ENCODE measurements at regions not wholly inside any gene's neighbourhood (a gene's known extent, or its start where the extent isn't known, plus 50 kb on each side); places are given as distances from the start of the nearest gene placed in this dataset.
A peak's percentile ranks its signal among the peaks of the same experiment; 100 is the strongest.

GRCh38 chr1:209277662-209278061 lies 305.9 kb upstream of the CAMK1G start:
- in situ Hi-C loops (cut with HindIII; ENCODE audit: low pct_ligation_motif_present, low pct_unique_long_range_greater_than_20kb, low sequenced_read_pairs) = no loop called here
- DNase-seq = no peak

GRCh38 chr1:209291715-209292114 lies 291.8 kb upstream of the CAMK1G start:
- DNase-seq = no peak
- in situ Hi-C loops (cut with HindIII; ENCODE audit: low pct_ligation_motif_present, low pct_unique_long_range_greater_than_20kb, low sequenced_read_pairs) = no loop called here

- no peak for DNase-seq
- in situ Hi-C loops (cut with HindIII; ENCODE audit: low pct_ligation_motif_present, low pct_unique_long_range_greater_than_20kb, low sequenced_read_pairs) = no loop called here
Measured at GRCh38 chr1:209302779-209303568, 280.5 kb upstream of the CAMK1G start.

- no peak for DNase-seq
- in situ Hi-C loops (cut with HindIII; ENCODE audit: low pct_ligation_motif_present, low pct_unique_long_range_greater_than_20kb, low sequenced_read_pairs) = no loop called here
Measured at GRCh38 chr1:209304166-209304565, 279.3 kb upstream of the CAMK1G start.

- in situ Hi-C loops (cut with HindIII; ENCODE audit: low pct_ligation_motif_present, low pct_unique_long_range_greater_than_20kb, low sequenced_read_pairs) = no loop called here
Measured at GRCh38 chr1:209305221-209305954, 278.1 kb upstream of the CAMK1G start.

GRCh38 chr1:209307846-209308245 lies 275.7 kb upstream of the CAMK1G start:
- in situ Hi-C loops (cut with HindIII; ENCODE audit: low pct_ligation_motif_present, low pct_unique_long_range_greater_than_20kb, low sequenced_read_pairs) = no loop called here
- no peak for DNase-seq

More at GRCh38 chr1:209305221-209305954, 278.1 kb upstream of the CAMK1G start:
- DNase-seq = no peak

- in situ Hi-C loops (cut with HindIII; ENCODE audit: low pct_ligation_motif_present, low pct_unique_long_range_greater_than_20kb, low sequenced_read_pairs) = no loop called here
- no peak for DNase-seq
Measured at GRCh38 chr1:209309198-209309597, 274.3 kb upstream of the CAMK1G start.

GRCh38 chr1:209311770-209312169 lies 271.7 kb upstream of the CAMK1G start:
- in situ Hi-C loops (cut with HindIII; ENCODE audit: low pct_ligation_motif_present, low pct_unique_long_range_greater_than_20kb, low sequenced_read_pairs) = no loop called here

GRCh38 chr1:209316929-209317328 lies 266.6 kb upstream of the CAMK1G start:
- DNase-seq = no peak
- in situ Hi-C loops (cut with HindIII; ENCODE audit: low pct_ligation_motif_present, low pct_unique_long_range_greater_than_20kb, low sequenced_read_pairs) = no loop called here

More at GRCh38 chr1:209311770-209312169, 271.7 kb upstream of the CAMK1G start:
- DNase-seq = no peak

- in situ Hi-C loops (cut with HindIII; ENCODE audit: low pct_ligation_motif_present, low pct_unique_long_range_greater_than_20kb, low sequenced_read_pairs) = no loop called here
- DNase-seq = no peak
Measured at GRCh38 chr1:209318181-209319056, 265.1 kb upstream of the CAMK1G start.

- in situ Hi-C loops (cut with HindIII; ENCODE audit: low pct_ligation_motif_present, low pct_unique_long_range_greater_than_20kb, low sequenced_read_pairs) = no loop called here
Measured at GRCh38 chr1:209319057-209319432, 264.5 kb upstream of the CAMK1G start.

GRCh38 chr1:209319549-209319948 lies 264.0 kb upstream of the CAMK1G start:
- DNase-seq = no peak
- in situ Hi-C loops (cut with HindIII; ENCODE audit: low pct_ligation_motif_present, low pct_unique_long_range_greater_than_20kb, low sequenced_read_pairs) = no loop called here

More at GRCh38 chr1:209319057-209319432, 264.5 kb upstream of the CAMK1G start:
- no peak for DNase-seq

GRCh38 chr1:209323743-209324142 lies 259.8 kb upstream of the CAMK1G start:
- no peak for DNase-seq
- in situ Hi-C loops (cut with HindIII; ENCODE audit: low pct_ligation_motif_present, low pct_unique_long_range_greater_than_20kb, low sequenced_read_pairs) = no loop called here

- DNase-seq = no peak
- in situ Hi-C loops (cut with HindIII; ENCODE audit: low pct_ligation_motif_present, low pct_unique_long_range_greater_than_20kb, low sequenced_read_pairs) = no loop called here
Measured at GRCh38 chr1:209324901-209325871, 258.3 kb upstream of the CAMK1G start.

- in situ Hi-C loops (cut with HindIII; ENCODE audit: low pct_ligation_motif_present, low pct_unique_long_range_greater_than_20kb, low sequenced_read_pairs) = no loop called here
- DNase-seq = no peak
Measured at GRCh38 chr1:209326076-209326475, 257.4 kb upstream of the CAMK1G start.

GRCh38 chr1:209326831-209327230 lies 256.7 kb upstream of the CAMK1G start:
- in situ Hi-C loops (cut with HindIII; ENCODE audit: low pct_ligation_motif_present, low pct_unique_long_range_greater_than_20kb, low sequenced_read_pairs) = no loop called here
- no peak for DNase-seq

- in situ Hi-C loops (cut with HindIII; ENCODE audit: low pct_ligation_motif_present, low pct_unique_long_range_greater_than_20kb, low sequenced_read_pairs) = no loop called here
- DNase-seq = no peak
Measured at GRCh38 chr1:209328196-209328595, 255.3 kb upstream of the CAMK1G start.

GRCh38 chr1:209335178-209335577 lies 248.3 kb upstream of the CAMK1G start:
- peak; percentile 38 for DNase-seq
- in situ Hi-C loops (cut with HindIII; ENCODE audit: low pct_ligation_motif_present, low pct_unique_long_range_greater_than_20kb, low sequenced_read_pairs) = no loop called here
